Cardiac fibroblast (primary cell): ENCODE measurements at regions not wholly inside any gene's neighbourhood (a gene's known extent, or its start where the extent isn't known, plus 50 kb on each side); places are given as distances from the start of the nearest gene placed in this dataset.

Source experiments
- DNase-seq, 2 donors: peaks; one replicate each; pipeline versions ENCODE4 v3.0.0 to v3.0.0-alpha.2; 2010; ENCODE audit warnings: low read depth in 2 of 2
- H3K4me3 ChIP-seq, 2 donors: replicated peaks in 1 of 2; 1 replicate in 1 of 2; 2 replicates in 1 of 2; pipeline ENCODE4 v1.5.1; 2011; ENCODE audit warnings: low read depth in 2 of 2, low read length in 2 of 2, mild to moderate bottlenecking in 2 of 2, moderate library complexity in 1 of 2
- TF ChIP-seq, protein P1 (sequence below): IDR thresholded peaks from one replicate; pipeline ENCODE4 v1.5.1; 2011; ENCODE audit warnings: low read depth, mild to moderate bottlenecking, low read length, inconsistent platforms

DNA sequence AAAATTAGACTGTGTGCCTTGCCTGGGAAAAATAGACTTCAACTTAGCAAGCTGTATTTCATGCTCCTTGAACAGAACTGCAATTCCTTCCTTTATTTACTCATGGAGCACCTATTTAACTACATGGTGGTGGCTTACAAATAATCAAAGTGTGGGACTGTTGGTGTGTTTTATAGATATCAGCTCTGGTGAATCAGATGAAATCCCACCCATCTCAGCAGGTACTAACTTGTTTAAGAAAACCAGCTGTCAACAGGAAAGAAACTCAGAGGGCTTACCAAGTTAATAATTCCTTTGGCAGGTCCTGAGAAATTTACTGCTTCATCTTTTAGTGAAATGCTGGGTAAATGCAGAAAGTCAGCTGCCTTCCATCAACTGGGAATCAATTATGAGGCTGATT, 830.6 kb downstream of the SLC4A3 start:
- no peak for DNase-seq
- TF ChIP-seq, protein P1, sequence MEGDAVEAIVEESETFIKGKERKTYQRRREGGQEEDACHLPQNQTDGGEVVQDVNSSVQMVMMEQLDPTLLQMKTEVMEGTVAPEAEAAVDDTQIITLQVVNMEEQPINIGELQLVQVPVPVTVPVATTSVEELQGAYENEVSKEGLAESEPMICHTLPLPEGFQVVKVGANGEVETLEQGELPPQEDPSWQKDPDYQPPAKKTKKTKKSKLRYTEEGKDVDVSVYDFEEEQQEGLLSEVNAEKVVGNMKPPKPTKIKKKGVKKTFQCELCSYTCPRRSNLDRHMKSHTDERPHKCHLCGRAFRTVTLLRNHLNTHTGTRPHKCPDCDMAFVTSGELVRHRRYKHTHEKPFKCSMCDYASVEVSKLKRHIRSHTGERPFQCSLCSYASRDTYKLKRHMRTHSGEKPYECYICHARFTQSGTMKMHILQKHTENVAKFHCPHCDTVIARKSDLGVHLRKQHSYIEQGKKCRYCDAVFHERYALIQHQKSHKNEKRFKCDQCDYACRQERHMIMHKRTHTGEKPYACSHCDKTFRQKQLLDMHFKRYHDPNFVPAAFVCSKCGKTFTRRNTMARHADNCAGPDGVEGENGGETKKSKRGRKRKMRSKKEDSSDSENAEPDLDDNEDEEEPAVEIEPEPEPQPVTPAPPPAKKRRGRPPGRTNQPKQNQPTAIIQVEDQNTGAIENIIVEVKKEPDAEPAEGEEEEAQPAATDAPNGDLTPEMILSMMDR: no peak
- H3K4me3 ChIP-seq: no peak overlapping the region

DNA sequence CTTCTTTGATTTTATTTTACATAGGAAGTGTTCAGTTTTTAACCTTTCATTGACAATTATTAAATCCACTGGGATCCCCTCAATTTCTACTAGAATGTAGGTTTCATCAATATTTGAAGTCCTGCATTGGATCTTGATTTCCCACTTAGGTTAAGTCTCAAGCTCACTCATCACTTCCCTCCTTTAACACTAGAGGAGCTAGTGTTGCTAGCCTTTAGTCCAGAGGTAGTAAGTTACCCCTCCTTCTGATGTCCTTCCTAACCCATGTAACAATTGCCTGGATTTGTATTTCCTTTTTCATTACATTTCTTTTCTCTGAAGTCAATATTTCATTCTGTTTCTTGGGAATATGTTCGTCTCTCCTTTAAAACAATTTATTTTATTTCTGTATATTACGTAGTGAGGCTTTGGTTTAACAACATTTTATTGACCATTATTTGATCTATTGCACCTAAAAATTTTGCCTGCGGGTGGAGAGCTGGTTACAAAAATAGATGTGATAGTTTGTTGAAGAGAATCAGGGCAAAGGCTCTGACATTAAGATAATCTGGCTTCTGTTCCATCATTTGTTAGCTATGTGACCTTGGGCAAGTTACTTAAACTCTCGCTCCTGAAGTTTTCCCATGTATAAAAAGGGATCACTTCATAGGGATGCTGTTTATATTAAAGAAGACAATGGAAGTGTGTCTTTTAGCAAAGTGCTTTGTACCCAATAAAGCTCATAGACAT, 833.0 kb downstream of the SLC4A3 start:
- TF ChIP-seq, protein P1: peak; percentile 29
- DNase-seq: peak in 1 of 2 donors; percentile 12
- no peak overlapping the region for H3K4me3 ChIP-seq

- no peak for DNase-seq
- TF ChIP-seq, protein P1: no peak
- H3K4me3 ChIP-seq: no peak overlapping the region
These were observed 836.4 kb downstream of the SLC4A3 start for GRCh38 chr2:220463876-220464275.

- H3K4me3 ChIP-seq: no peak overlapping the region
- TF ChIP-seq, protein P1: no peak
- DNase-seq: peak in 1 of 2 donors; percentile 9
These were observed 838.3 kb downstream of the SLC4A3 start for GRCh38 chr2:220465700-220466099.

DNA sequence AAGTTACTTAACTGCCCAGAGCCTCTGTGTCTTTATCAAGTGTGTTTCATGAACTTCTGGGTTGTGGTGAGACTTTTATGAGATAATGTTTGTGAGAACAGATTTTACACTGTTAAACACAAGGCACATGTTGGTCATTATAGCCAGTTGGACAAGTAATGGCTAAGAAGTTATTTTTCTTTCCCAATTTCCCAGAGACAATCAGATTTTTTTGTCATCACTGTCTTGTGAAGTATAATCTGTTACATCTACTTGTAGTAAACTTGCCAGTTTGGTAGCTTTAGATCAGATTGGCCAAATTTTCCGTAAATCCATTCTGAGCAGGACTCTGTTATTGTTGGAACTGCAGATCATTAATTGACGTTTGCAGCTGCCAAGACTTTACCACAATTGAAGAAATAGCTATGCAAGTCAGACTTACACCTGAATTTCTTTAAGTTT, 838.8 kb downstream of the SLC4A3 start:
- TF ChIP-seq, protein P1: no peak
- peak in 1 of 2 donors; percentile 14 for DNase-seq
- no peak overlapping the region for H3K4me3 ChIP-seq

DNA sequence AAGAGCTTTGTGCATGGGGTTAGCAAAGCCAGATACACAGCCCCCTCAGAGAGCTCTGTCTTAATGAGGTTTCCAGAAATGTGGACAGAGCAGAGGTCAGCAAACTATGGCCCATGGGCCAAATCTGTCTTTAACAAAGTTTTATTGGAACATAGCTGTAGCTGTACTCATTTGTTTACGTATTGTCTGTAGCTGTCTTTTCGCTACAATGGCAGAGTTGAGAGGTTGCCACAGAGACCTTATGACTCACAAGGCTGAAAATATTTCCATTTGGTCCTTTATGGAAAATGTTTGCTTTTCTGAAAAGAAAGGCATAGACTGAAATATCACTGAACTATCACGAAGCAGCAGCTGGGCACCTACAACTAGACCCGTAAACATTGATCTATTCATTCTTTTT, 841.8 kb downstream of the SLC4A3 start:
- H3K4me3 ChIP-seq: no peak overlapping the region
- DNase-seq: peak; percentile 34 to 64

More for the DNA sequence above, 841.8 kb downstream of the SLC4A3 start:
- TF ChIP-seq, protein P1: no peak
